DND-41 (cell line): ENCODE measurements at regions not wholly inside any gene's neighbourhood (a gene's known extent, or its start where the extent isn't known, plus 50 kb on each side); places are given as distances from the start of the nearest gene placed in this dataset.

Experiments
- EZH2 ChIP-seq: IDR thresholded peaks from 3 replicates; pipeline ENCODE4 v1.6.1; 2012; ENCODE audit warnings: borderline replicate concordance, low read depth, mild to moderate bottlenecking, moderate library complexity, low read length, inconsistent platforms; ENCODE audit not compliant: severe bottlenecking
- TF ChIP-seq, protein P1 (sequence below): IDR thresholded peaks from 2 replicates; pipeline ENCODE4 v1.5.1; 2012; ENCODE audit warnings: borderline replicate concordance, low read length, moderate library complexity, mild to moderate bottlenecking; ENCODE audit not compliant: poor library complexity, severe bottlenecking; ENCODE audit errors: extremely low read depth

DNA sequence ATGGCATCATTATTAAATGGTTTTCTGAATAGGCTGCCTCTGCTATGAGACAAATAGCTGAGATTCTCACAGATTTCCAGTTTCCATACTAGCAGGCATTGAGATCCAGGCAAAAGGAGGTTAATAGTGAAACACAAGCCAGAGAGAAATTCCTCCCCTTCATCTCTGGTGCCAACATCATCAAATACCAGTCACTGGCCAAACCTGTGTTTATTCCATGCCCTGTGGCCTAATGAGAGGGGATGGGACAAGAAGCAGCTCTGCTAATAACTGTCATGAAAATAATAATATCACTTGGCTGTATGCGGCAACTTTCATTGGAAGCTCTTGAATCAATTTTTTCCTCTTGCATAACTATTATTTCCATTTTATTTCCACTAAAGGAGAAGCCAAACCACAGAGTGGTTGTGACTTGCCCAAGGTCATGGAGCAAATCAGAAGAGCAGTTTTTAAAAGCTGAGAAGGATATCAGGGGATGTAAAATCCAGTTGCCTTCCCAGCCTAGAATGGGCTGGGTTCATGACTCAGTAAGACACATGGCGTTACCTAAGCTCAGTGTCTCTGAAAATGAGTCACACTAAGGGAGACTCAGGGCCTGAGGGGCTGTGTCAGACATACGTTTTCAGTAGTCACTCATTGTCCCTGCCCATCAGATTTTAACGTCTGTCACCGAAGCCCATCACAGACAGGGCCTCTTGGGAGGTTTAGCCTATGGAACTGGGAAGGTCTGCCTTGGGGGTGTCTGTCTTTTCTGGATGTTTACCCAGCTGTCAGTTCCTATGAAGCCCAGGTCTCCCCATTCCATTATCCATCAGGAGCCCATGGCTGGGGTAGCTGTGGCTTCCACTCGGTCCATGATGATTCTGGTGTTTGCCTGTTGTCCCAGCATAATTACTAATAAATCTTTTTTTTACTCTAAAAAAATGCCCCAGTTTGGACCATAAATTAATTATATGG, 208.8 kb upstream of the EEA1 start:
- TF ChIP-seq, protein P1, sequence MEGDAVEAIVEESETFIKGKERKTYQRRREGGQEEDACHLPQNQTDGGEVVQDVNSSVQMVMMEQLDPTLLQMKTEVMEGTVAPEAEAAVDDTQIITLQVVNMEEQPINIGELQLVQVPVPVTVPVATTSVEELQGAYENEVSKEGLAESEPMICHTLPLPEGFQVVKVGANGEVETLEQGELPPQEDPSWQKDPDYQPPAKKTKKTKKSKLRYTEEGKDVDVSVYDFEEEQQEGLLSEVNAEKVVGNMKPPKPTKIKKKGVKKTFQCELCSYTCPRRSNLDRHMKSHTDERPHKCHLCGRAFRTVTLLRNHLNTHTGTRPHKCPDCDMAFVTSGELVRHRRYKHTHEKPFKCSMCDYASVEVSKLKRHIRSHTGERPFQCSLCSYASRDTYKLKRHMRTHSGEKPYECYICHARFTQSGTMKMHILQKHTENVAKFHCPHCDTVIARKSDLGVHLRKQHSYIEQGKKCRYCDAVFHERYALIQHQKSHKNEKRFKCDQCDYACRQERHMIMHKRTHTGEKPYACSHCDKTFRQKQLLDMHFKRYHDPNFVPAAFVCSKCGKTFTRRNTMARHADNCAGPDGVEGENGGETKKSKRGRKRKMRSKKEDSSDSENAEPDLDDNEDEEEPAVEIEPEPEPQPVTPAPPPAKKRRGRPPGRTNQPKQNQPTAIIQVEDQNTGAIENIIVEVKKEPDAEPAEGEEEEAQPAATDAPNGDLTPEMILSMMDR, result no peak
- TF ChIP-seq EZH2, result no peak
